Naive thymus-derived CD4-positive, alpha-beta T cell (primary cell): ENCODE measurements at regions not wholly inside any gene's neighbourhood (a gene's known extent, or its start where the extent isn't known, plus 50 kb on each side); places are given as distances from the start of the nearest gene placed in this dataset.

Experiments used
- ATAC-seq: fragments of 150-1000 bp; cut with Tn5 transposase; 2 replicates; pipeline ENCODE4 v1.10.0; 2021; ENCODE audit warnings: mild to moderate bottlenecking, moderate library complexity
- CTCF ChIA-PET: fragments of 350-600 bp; sonication (Branson Sonifier 250); formaldehyde crosslinking; loops from one replicate; lab custom pipeline; 2021; ENCODE audit warnings: antibody characterized with exemption; lab: Charles Lee
- POLR2A ChIA-PET: fragments of 350-600 bp; sonication (Branson Sonifier 250); formaldehyde crosslinking; loops from one replicate; lab custom pipeline; 2021; ENCODE audit warnings: antibody characterized with exemption, inconsistent platforms; lab: Charles Lee
- DNase-seq, 9 donors: peaks; one replicate each; pipeline versions ENCODE4 v3.0.0 to v3.0.0-alpha.2; 2020 to 2022; ENCODE audit warnings: mixed read lengths in 1 of 9
- H3K27ac ChIP-seq: one replicate; pipeline ENCODE4 v1.7.0; 2013; ENCODE audit warnings: mild to moderate bottlenecking, low read depth, low read length, moderate library complexity
- H3K27me3 ChIP-seq, 2 donors: one replicate each; pipeline ENCODE4 v1.7.0; 2013; ENCODE audit warnings: low read length in 2 of 2, mild to moderate bottlenecking in 2 of 2, moderate library complexity in 2 of 2; ENCODE audit not compliant: control insufficient read depth in 2 of 2, insufficient read depth in 2 of 2
- H3K36me3 ChIP-seq, 3 experiments: 1 replicate in 2 of 3; 2 replicates in 1 of 3; pipeline ENCODE4 v1.7.0; 2013; ENCODE audit warnings: low read length in 3 of 3, mild to moderate bottlenecking in 3 of 3, moderate library complexity in 1 of 3; ENCODE audit not compliant: insufficient read depth in 3 of 3, control insufficient read depth in 2 of 3
- H3K4me1 ChIP-seq, 2 donors: one replicate each; pipeline ENCODE4 v1.7.0; 2013; ENCODE audit warnings: low read length in 2 of 2, mild to moderate bottlenecking in 2 of 2, moderate library complexity in 1 of 2; ENCODE audit not compliant: control insufficient read depth in 2 of 2, insufficient read depth in 2 of 2
- H3K4me3 ChIP-seq: 2 replicates; pipeline ENCODE4 v1.7.0; 2013; ENCODE audit warnings: mild to moderate bottlenecking, low read length
- H3K9me3 ChIP-seq, 3 experiments: 1 replicate in 2 of 3; 2 replicates in 1 of 3; pipeline ENCODE4 v1.7.0; 2013; ENCODE audit warnings: low read length in 3 of 3; ENCODE audit not compliant: control insufficient read depth in 2 of 3
- H3K27ac Mint-ChIP-seq, 9 donors: one replicate each; pipeline ENCODE4 v1.8.0; 2020 to 2022; ENCODE audit warnings: mixed read lengths in 9 of 9, mild to moderate bottlenecking in 8 of 9, moderate library complexity in 5 of 9, inconsistent platforms in 2 of 9
- H3K27me3 Mint-ChIP-seq, 5 donors: one replicate each; pipeline ENCODE4 v1.8.0; 2021 to 2022; ENCODE audit warnings: mixed read lengths in 5 of 5, mild to moderate bottlenecking in 1 of 5
- H3K36me3 Mint-ChIP-seq, 5 donors: one replicate each; pipeline ENCODE4 v1.8.0; 2020 to 2022; ENCODE audit warnings: mixed read lengths in 5 of 5, mild to moderate bottlenecking in 3 of 5, inconsistent platforms in 1 of 5
- H3K4me1 Mint-ChIP-seq, 7 donors: one replicate each; pipeline ENCODE4 v1.8.0; 2020 to 2022; ENCODE audit warnings: mixed read lengths in 7 of 7, mild to moderate bottlenecking in 3 of 7, inconsistent platforms in 1 of 7
- H3K4me3 Mint-ChIP-seq, 10 donors: one replicate each; pipeline ENCODE4 v1.8.0; 2020 to 2022; ENCODE audit warnings: mild to moderate bottlenecking in 10 of 10, mixed read lengths in 10 of 10, moderate library complexity in 6 of 10, inconsistent platforms in 2 of 10
- H3K9me3 Mint-ChIP-seq, 11 donors: one replicate each; pipeline ENCODE4 v1.8.0; 2020 to 2022; ENCODE audit warnings: mixed read lengths in 11 of 11, mild to moderate bottlenecking in 4 of 11, inconsistent platforms in 1 of 11, moderate library complexity in 1 of 11
- intact Hi-C, 2 donors: fragments of 100-400 bp; cut with micrococcal nuclease; formaldehyde crosslinking; loops; one replicate each; pipeline ENCODE4 v1.15.1; 2023

GRCh38 chr3:106206613-106207012 lies 337.8 kb upstream of the CBLB start:
- intact Hi-C loops = loop anchor here (1.0 to 10.0 kb wide), 7 partner anchors 15 to 682 kb away; partner anchors contain the start of gene CBLB (in 1 of the 2)
- Mint-ChIP-seq H3K36me3 (peaks cover 0 to 20% (median 0%) of the 10 kb centered on the region in 5 donors), H3K27ac (peak overlapping the region; percentile 45 to 91 (median 81)), H3K4me3 (peak overlapping the region in 9 of 10 donors; percentile 62 to 79 (median 73)), H3K9me3 (peaks cover 0 to 12% (median 2%) of the 10 kb centered on the region in 11 donors), H3K4me1 (peaks cover 11 to 50% (median 39%) of the 10 kb centered on the region in 7 donors), H3K27me3 (no peaks in the 10 kb centered on the region)
- Histone ChIP-seq H3K4me1 (peaks cover 14 to 18% of the 10 kb centered on the region in 2 donors), H3K4me3 (peak overlapping the region; percentile 19), H3K27me3 (no peaks in the 10 kb centered on the region), H3K27ac (peak overlapping the region; percentile 32), H3K9me3 (no peaks in the 10 kb centered on the region), H3K36me3 (no peaks in the 10 kb centered on the region)
- peak; percentile 50 for ATAC-seq
- peak in 3 of 9 donors; percentile 11 to 24 (median 13) for DNase-seq
- ChIA-PET POLR2A (interaction anchor here (0.7 to 1.2 kb wide), 3 partner anchors 30 to 321 kb away, joined by 3 to 4 read pairs (median 4); no protein-coding TSS in a partner anchor), CTCF (interaction anchor here (1.0 to 2.2 kb wide), 2 partner anchors 14 to 339 kb away, joined by 3 to 5 read pairs; no protein-coding TSS in a partner anchor)

- Histone ChIP-seq H3K4me1 (peaks cover 14 to 18% of the 10 kb centered on the region in 2 donors), H3K9me3 (no peaks in the 10 kb centered on the region), H3K27me3 (no peaks in the 10 kb centered on the region), H3K36me3 (no peaks in the 10 kb centered on the region), H3K27ac (no peak overlapping the region), H3K4me3 (no peak overlapping the region)
- DNase-seq = no peak
- Mint-ChIP-seq H3K27me3 (no peaks in the 10 kb centered on the region), H3K36me3 (peaks cover 0 to 18% (median 0%) of the 10 kb centered on the region in 5 donors), H3K9me3 (peaks cover 0 to 12% (median 2%) of the 10 kb centered on the region in 11 donors), H3K4me3 (no peak overlapping the region), H3K27ac (peak overlapping the region in 1 of 9 donors; percentile 8), H3K4me1 (peaks cover 11 to 51% (median 39%) of the 10 kb centered on the region in 7 donors)
- ChIA-PET POLR2A (interaction anchor here (1.2 kb wide), 1 partner anchor 369 kb away, joined by 3 read pairs; no protein-coding TSS in a partner anchor), CTCF (interaction anchor here (0.9 to 2.0 kb wide), 3 partner anchors 24 to 522 kb away, joined by 3 to 6 read pairs (median 4); no protein-coding TSS in a partner anchor)
- ATAC-seq = no peak
- intact Hi-C loops = loop anchor here (2.0 to 10.0 kb wide), 4 partner anchors 401 to 683 kb away; no protein-coding TSS in a partner anchor
Observed at GRCh38 chr3:106208251-106208650, 339.4 kb upstream of the CBLB start.

DNA sequence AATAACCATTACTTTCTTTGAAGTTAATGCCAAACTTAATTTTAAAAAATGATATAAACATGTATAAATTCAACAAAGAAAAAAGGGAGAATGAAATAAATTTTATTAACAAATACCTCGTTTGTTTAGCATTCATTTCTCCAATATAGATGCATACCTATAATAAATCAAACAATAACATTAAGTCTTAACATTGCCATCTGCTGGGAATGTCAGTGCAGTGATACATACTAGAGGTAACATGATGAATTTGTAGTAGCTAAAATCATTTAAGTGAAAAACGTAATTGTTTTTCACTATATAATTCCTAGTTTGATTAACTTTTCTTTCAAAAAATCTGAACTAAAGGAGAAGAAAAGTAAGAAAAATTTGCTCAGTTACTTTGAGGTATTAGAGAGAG lies 340.2 kb upstream of the CBLB start:
- ATAC-seq (no peak), DNase-seq (peak in 3 of 9 donors; percentile 9 to 32 (median 20))
- H3K9me3 ChIP-seq = no peaks in the 10 kb centered on the region
- intact Hi-C loops = loop anchor here (1.0 to 10.0 kb wide), 8 partner anchors 8 to 684 kb away; partner anchors contain the start of gene CBLB (in 1 of the 2)
- Mint-ChIP-seq H3K27me3 (no peaks in the 10 kb centered on the region), H3K27ac (peak overlapping the region in 1 of 9 donors; percentile 8), H3K4me1 (peaks cover 11 to 51% (median 38%) of the 10 kb centered on the region in 7 donors), H3K9me3 (peaks cover 0 to 10% (median 2%) of the 10 kb centered on the region in 11 donors), H3K36me3 (peaks cover 0 to 16% (median 0%) of the 10 kb centered on the region in 5 donors), H3K4me3 (no peak overlapping the region)
- no peaks in the 10 kb centered on the region for H3K27me3 ChIP-seq
- H3K4me3 ChIP-seq = no peak overlapping the region
- ChIA-PET CTCF (interaction anchor here (0.8 to 2.0 kb wide), 3 partner anchors 361 to 522 kb away, joined by 3 to 6 read pairs (median 3); no protein-coding TSS in a partner anchor), POLR2A (no interaction called here)
- H3K4me1 ChIP-seq = peaks cover 14 to 18% of the 10 kb centered on the region in 2 donors
- no peak overlapping the region for H3K27ac ChIP-seq
- H3K36me3 ChIP-seq = no peaks in the 10 kb centered on the region

DNA sequence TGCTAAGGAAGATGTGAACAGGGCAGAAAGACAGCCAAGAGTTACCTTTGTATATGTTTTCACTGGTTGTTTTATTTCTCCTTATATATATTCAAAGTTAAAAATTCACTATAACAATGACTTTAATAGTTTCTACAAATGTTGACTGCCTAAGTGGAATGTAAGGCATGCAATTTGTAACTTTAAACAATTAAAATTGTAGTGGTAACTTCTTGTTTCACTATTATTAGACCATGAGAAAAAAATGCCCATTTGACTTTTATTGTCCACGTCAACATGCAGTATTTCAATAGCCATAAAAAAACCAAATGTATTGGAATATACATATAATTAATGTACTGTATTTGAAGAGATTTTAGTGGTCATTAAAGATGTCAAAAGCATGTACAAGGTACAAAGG lies 340.7 kb upstream of the CBLB start:
- no peaks in the 10 kb centered on the region for H3K36me3 ChIP-seq
- no peak overlapping the region for H3K27ac ChIP-seq
- POLR2A ChIA-PET = no interaction called here
- H3K27me3 ChIP-seq = no peaks in the 10 kb centered on the region
- CTCF ChIA-PET = interaction anchor here (0.8 to 2.0 kb wide), 3 partner anchors 362 to 523 kb away, joined by 3 to 6 read pairs (median 3); no protein-coding TSS in a partner anchor
- peaks cover 0 to 14% (median 0%) of the 10 kb centered on the region in 5 donors for H3K36me3 Mint-ChIP-seq
- no peak for DNase-seq
- H3K9me3 ChIP-seq = no peaks in the 10 kb centered on the region
- no peak overlapping the region for H3K4me3 Mint-ChIP-seq
- peaks cover 0 to 8% (median 0%) of the 10 kb centered on the region in 11 donors for H3K9me3 Mint-ChIP-seq
- H3K4me1 ChIP-seq = peaks cover 14 to 18% of the 10 kb centered on the region in 2 donors
- no peak for ATAC-seq
- no peaks in the 10 kb centered on the region for H3K27me3 Mint-ChIP-seq
- no peak overlapping the region for H3K4me3 ChIP-seq
- H3K4me1 Mint-ChIP-seq = peaks cover 11 to 50% (median 36%) of the 10 kb centered on the region in 7 donors
- intact Hi-C loops = loop anchor here (1.0 to 10.0 kb wide), 8 partner anchors 8 to 685 kb away; partner anchors contain the start of gene CBLB (in 1 of the 2)
- no peak overlapping the region for H3K27ac Mint-ChIP-seq

GRCh38 chr3:106210923-106211322 lies 342.1 kb upstream of the CBLB start:
- Mint-ChIP-seq H3K36me3 (peaks cover 0 to 16% (median 0%) of the 10 kb centered on the region in 5 donors), H3K27ac (peak overlapping the region in 1 of 9 donors; percentile 10), H3K27me3 (no peaks in the 10 kb centered on the region), H3K9me3 (peaks cover 0 to 12% (median 4%) of the 10 kb centered on the region in 11 donors), H3K4me3 (peak overlapping the region in 1 of 10 donors; percentile 53), H3K4me1 (peaks cover 6 to 53% (median 32%) of the 10 kb centered on the region in 7 donors)
- POLR2A ChIA-PET = no interaction called here
- DNase-seq = no peak
- Histone ChIP-seq H3K36me3 (no peaks in the 10 kb centered on the region), H3K27me3 (no peaks in the 10 kb centered on the region), H3K4me1 (peaks cover 10 to 13% of the 10 kb centered on the region in 2 donors), H3K9me3 (no peaks in the 10 kb centered on the region), H3K4me3 (no peak overlapping the region), H3K27ac (no peak overlapping the region)
- CTCF ChIA-PET = no interaction called here
- intact Hi-C loops = loop anchor here in 1 of 2 donors (10.0 kb wide), 1 partner anchor 124 kb away; no protein-coding TSS in a partner anchor
- no peak for ATAC-seq

- Histone ChIP-seq H3K27me3 (no peaks in the 10 kb centered on the region), H3K9me3 (no peaks in the 10 kb centered on the region), H3K27ac (no peak overlapping the region), H3K36me3 (no peaks in the 10 kb centered on the region), H3K4me1 (peaks cover 0 to 4% of the 10 kb centered on the region in 2 donors), H3K4me3 (no peak overlapping the region)
- Mint-ChIP-seq H3K9me3 (peaks cover 0 to 19% (median 4%) of the 10 kb centered on the region in 11 donors), H3K27ac (no peak overlapping the region), H3K4me3 (no peak overlapping the region), H3K4me1 (peaks cover 0 to 36% (median 14%) of the 10 kb centered on the region in 7 donors), H3K36me3 (peaks cover 0 to 28% (median 0%) of the 10 kb centered on the region in 5 donors), H3K27me3 (no peaks in the 10 kb centered on the region)
- POLR2A ChIA-PET = interaction anchor here (0.7 kb wide), 1 partner anchor 532 kb away, joined by 3 read pairs; no protein-coding TSS in a partner anchor
- intact Hi-C loops = loop anchor here in 1 of 2 donors (10.0 kb wide), 1 partner anchor 122 kb away; no protein-coding TSS in a partner anchor
- DNase-seq (no peak), ATAC-seq (no peak)
- CTCF ChIA-PET = interaction anchor here (0.5 kb wide), 1 partner anchor 137 kb away, joined by 4 read pairs; no protein-coding TSS in a partner anchor
Observed at GRCh38 chr3:106212665-106213222, 343.9 kb upstream of the CBLB start.
